ENCODE measurements at regions not wholly inside any gene's neighbourhood (a gene's known extent, or its start where the extent isn't known, plus 50 kb on each side); places are given as distances from the start of the nearest gene placed in this dataset.

GRCh38 chr6:28785962-28786679, 137.7 kb downstream of the TRIM27 start:
- no peak for TF ChIP-seq CTCF (IDR thresholded peaks at IDR 0.05; ENCODE audit: poor library complexity)
- no peak for TF ChIP-seq EZH2 (IDR thresholded peaks at IDR 0.05; ENCODE audit: borderline replicate concordance)

Data from hepatocyte (in vitro differentiated cells).